Adipose tissue (tissue), 3 donors: ENCODE measurements at regions not wholly inside any gene's neighbourhood (a gene's known extent, or its start where the extent isn't known, plus 50 kb on each side); places are given as distances from the start of the nearest gene placed in this dataset.

Experiments used
- H3K27ac ChIP-seq: one replicate; pipeline ENCODE4 v1.5.1; 2013; ENCODE audit warnings: low read depth, low read length
- WGBS, 3 donors: extraction: QIAGEN DNeasy Blood & Tissue Kit; methylation state at CpG; one replicate each; pipeline ENCODE4 v1.1.7; 2013; 5-methylcytosine and 5-hydroxymethylcytosine counted together
- donor health status: healthy with polysubstance abuse.
- donor health status: Bipolar disorder and iron deficiency.
- donor health status: healthy.

- H3K27ac ChIP-seq = no peak overlapping the region
- WGBS, 3 donors = 73 to 92% (median 88%) methylated on average over 2 of the region's 2 CpGs
Observed at GRCh38 chr18:10361660-10362059, 92.8 kb upstream of the APCDD1 start.

GRCh38 chr18:10365021-10365500, 89.4 kb upstream of the APCDD1 start:
- WGBS, 3 donors = 92 to 98% (median 97%) methylated on average over 1 of the region's 1 CpG
- H3K27ac ChIP-seq = no peak overlapping the region

- no peak overlapping the region for H3K27ac ChIP-seq
- WGBS, 3 donors = 67 to 91% (median 75%) methylated on average over 5 of the region's 5 CpGs
Observed at GRCh38 chr18:10365901-10366300, 88.5 kb upstream of the APCDD1 start.

- no peak overlapping the region for H3K27ac ChIP-seq
- 65 to 69% (median 66%) methylated on average over 3 of the region's 3 CpGs for WGBS, 3 donors
Observed at GRCh38 chr18:10367836-10368235, 86.6 kb upstream of the APCDD1 start.

GRCh38 chr18:10368456-10369453, 85.7 kb upstream of the APCDD1 start:
- no peak overlapping the region for H3K27ac ChIP-seq
- 82 to 84% (median 84%) methylated on average over 8 of the region's 8 CpGs for WGBS, 3 donors

- H3K27ac ChIP-seq = no peak overlapping the region
- WGBS, 3 donors = 89 to 92% (median 90%) methylated on average over 7 of the region's 7 CpGs
Observed at GRCh38 chr18:10370716-10371115, 83.7 kb upstream of the APCDD1 start.

- H3K27ac ChIP-seq = no peak overlapping the region
- 78 to 91% (median 85%) methylated on average over 3 of the region's 3 CpGs for WGBS, 3 donors
Observed at GRCh38 chr18:10371165-10371564, 83.3 kb upstream of the APCDD1 start.

- no peak overlapping the region for H3K27ac ChIP-seq
- 90 to 96% (median 91%) methylated on average over 10 of the region's 10 CpGs for WGBS, 3 donors
Observed at GRCh38 chr18:10374195-10374594, 80.2 kb upstream of the APCDD1 start.

- no peak overlapping the region for H3K27ac ChIP-seq
- 89 to 93% (median 93%) methylated on average over 16 of the region's 16 CpGs for WGBS, 3 donors
Observed at GRCh38 chr18:10374636-10375293, 79.7 kb upstream of the APCDD1 start.

- 50 to 71% (median 57%) methylated on average over 10 of the region's 10 CpGs for WGBS, 3 donors
- H3K27ac ChIP-seq = no peak overlapping the region
Observed at GRCh38 chr18:10376731-10377130, 77.7 kb upstream of the APCDD1 start.

- WGBS, 3 donors = 83 to 97% (median 90%) methylated on average over 1 of the region's 1 CpG
- H3K27ac ChIP-seq = no peak overlapping the region
Observed at GRCh38 chr18:10377956-10378355, 76.5 kb upstream of the APCDD1 start.

- WGBS, 3 donors = 40 to 73% (median 45%) methylated on average over 6 of the region's 6 CpGs
- no peak overlapping the region for H3K27ac ChIP-seq
Observed at GRCh38 chr18:10378688-10379420, 75.6 kb upstream of the APCDD1 start.

GRCh38 chr18:10379522-10379921, 74.9 kb upstream of the APCDD1 start:
- H3K27ac ChIP-seq = no peak overlapping the region
- WGBS, 3 donors = 52 to 64% (median 54%) methylated on average over 5 of the region's 5 CpGs

- H3K27ac ChIP-seq = no peak overlapping the region
- 59 to 74% (median 69%) methylated on average over 1 of the region's 1 CpG for WGBS, 3 donors
Observed at GRCh38 chr18:10381516-10381915, 72.9 kb upstream of the APCDD1 start.

GRCh38 chr18:10381951-10382350, 72.5 kb upstream of the APCDD1 start:
- H3K27ac ChIP-seq = no peak overlapping the region
- WGBS, 3 donors = 44 to 79% (median 50%) methylated on average over 4 of the region's 4 CpGs

- 69 to 92% (median 69%) methylated on average over 4 of the region's 4 CpGs for WGBS, 3 donors
- H3K27ac ChIP-seq = no peak overlapping the region
Observed at GRCh38 chr18:10386049-10386448, 68.4 kb upstream of the APCDD1 start.

- WGBS, 3 donors = 73 to 87% (median 84%) methylated on average over 2 of the region's 2 CpGs
- H3K27ac ChIP-seq = no peak overlapping the region
Observed at GRCh38 chr18:10386956-10387355, 67.5 kb upstream of the APCDD1 start.

GRCh38 chr18:10387399-10387798, 67.0 kb upstream of the APCDD1 start:
- WGBS, 3 donors = 76 to 84% (median 79%) methylated on average over 3 of the region's 3 CpGs
- no peak overlapping the region for H3K27ac ChIP-seq

GRCh38 chr18:10388373-10388772, 66.1 kb upstream of the APCDD1 start:
- H3K27ac ChIP-seq = no peak overlapping the region
- WGBS, 3 donors = 55 to 81% (median 69%) methylated on average over 2 of the region's 2 CpGs
